Adrenal gland (tissue), 9 donors: ENCODE measurements at regions not wholly inside any gene's neighbourhood (a gene's known extent, or its start where the extent isn't known, plus 50 kb on each side); places are given as distances from the start of the nearest gene placed in this dataset.
A peak's percentile ranks its signal among the peaks of the same experiment; 100 is the strongest.

ENCODE experiments used
- DNase-seq, 7 donors: peaks; one replicate each; pipeline ENCODE4 v3.0.0-alpha.2; 2019 to 2020
- H3K27ac ChIP-seq, 5 donors: fragments of 200-600 bp; sonication (generic) in 4 of 5; 1 replicate in 3 of 5; 2 replicates in 2 of 5; pipeline versions ENCODE4 v1.5.1 to v1.8.0; 2016 to 2020; ENCODE audit warnings: mild to moderate bottlenecking in 1 of 5
- H3K27me3 ChIP-seq: fragments of 200-600 bp; 2 replicates; pipeline ENCODE4 v1.8.0; 2021
- H3K36me3 ChIP-seq, 2 donors: fragments of 200-600 bp; replicated peaks in 1 of 2; 1 replicate in 1 of 2; 2 replicates in 1 of 2; pipeline versions ENCODE4 v1.5.1 to v1.8.0; 2018 to 2022
- H3K4me1 ChIP-seq, 2 donors: fragments of 200-600 bp; replicated peaks in 1 of 2; 1 replicate in 1 of 2; 2 replicates in 1 of 2; pipeline versions ENCODE4 v1.5.1 to v1.8.0; 2018 to 2021
- H3K4me3 ChIP-seq, 4 donors: fragments of 200-600 bp; sonication (generic) in 3 of 4; one replicate each; pipeline ENCODE4 v1.5.1; 2016 to 2018
- H3K9me3 ChIP-seq, 3 donors: fragments of 200-600 bp; sonication (generic) in 1 of 3; replicated peaks in 1 of 3; 1 replicate in 2 of 3; 2 replicates in 1 of 3; pipeline versions ENCODE4 v1.5.1 to v1.8.0; 2016 to 2021
- CTCF ChIP-seq, 6 experiments: fragments of 450-650 bp in 4 of 6; fragments of 200-600 bp in 2 of 6; sonication (generic) in 1 of 6; IDR thresholded peaks; 1 replicate in 5 of 6; 2 replicates in 1 of 6; pipeline versions ENCODE4 v1.5.1 to v1.8.0; 2016 to 2021; ENCODE audit warnings: antibody characterized with exemption in 6 of 6, mild to moderate bottlenecking in 2 of 6, moderate library complexity in 1 of 6
- POLR2A ChIP-seq, 2 donors: fragments of 450-650 bp; IDR thresholded peaks; one replicate each; pipeline ENCODE4 v1.6.1; 2017; ENCODE audit warnings: antibody characterized with exemption in 2 of 2, mild to moderate bottlenecking in 2 of 2, moderate library complexity in 1 of 2
- WGBS, 4 donors: extraction: QIAGEN DNeasy Blood & Tissue Kit in 2 of 4; methylation state at CpG; one replicate each; pipeline versions ENCODE4 v1.1.5 to v1.1.7; 2013 to 2017; 5-methylcytosine and 5-hydroxymethylcytosine counted together
- intact Hi-C, 2 donors: fragments of 100-400 bp; cut with DNase I; formaldehyde crosslinking; loops; one replicate each; pipeline versions ENCODE4 v1.14.1 to v1.15.0; 2022 to 2023
- donor health status: healthy with polysubstance abuse.
- donor health status: Bipolar disorder and iron deficiency.
- donor health status: DM: yes; HTN: yes; CAD: no.
- donor health status: DM: no; HTN: no; CAD: no.
- donor health status: DM: no; HTN: no; CAD: no.

GRCh38 chr7:51458693-51459092 lies 142.1 kb upstream of the COBL start:
- no peak for TF ChIP-seq POLR2A (IDR thresholded peaks at IDR 0.05)
- no peak for TF ChIP-seq CTCF (IDR thresholded peaks at IDR 0.05)

GRCh38 chr7:51457079-51457478 lies 140.5 kb upstream of the COBL start:
- no peak overlapping the region for H3K4me3 ChIP-seq
- no peaks in the 10 kb centered on the region for H3K36me3 ChIP-seq
- DNase-seq = no peak
- H3K27me3 ChIP-seq = no peaks in the 10 kb centered on the region
- intact Hi-C loops = no loop called here
- no peaks in the 10 kb centered on the region for H3K4me1 ChIP-seq
- TF ChIP-seq CTCF (IDR thresholded peaks at IDR 0.05) (no peak), POLR2A (IDR thresholded peaks at IDR 0.05) (no peak)
- no peak overlapping the region for H3K27ac ChIP-seq
- 83 to 89% (median 86%) methylated on average over 5 of the region's 5 CpGs for WGBS, 4 donors
- no peaks in the 10 kb centered on the region for H3K9me3 ChIP-seq

More at GRCh38 chr7:51458693-51459092, 142.1 kb upstream of the COBL start:
- H3K27me3 ChIP-seq = no peaks in the 10 kb centered on the region
- H3K4me1 ChIP-seq = no peaks in the 10 kb centered on the region
- no peak overlapping the region for H3K27ac ChIP-seq
- WGBS, 4 donors = 85 to 95% (median 88%) methylated on average over 4 of the region's 4 CpGs
- no peak overlapping the region for H3K4me3 ChIP-seq
- H3K9me3 ChIP-seq = no peaks in the 10 kb centered on the region
- intact Hi-C loops = no loop called here
- H3K36me3 ChIP-seq = no peaks in the 10 kb centered on the region
- no peak for DNase-seq

GRCh38 chr7:51456431-51457060 lies 139.9 kb upstream of the COBL start:
- no peaks in the 10 kb centered on the region for H3K4me1 ChIP-seq
- H3K4me3 ChIP-seq = no peak overlapping the region
- no peak for DNase-seq
- TF ChIP-seq POLR2A (IDR thresholded peaks at IDR 0.05) (no peak), CTCF (IDR thresholded peaks at IDR 0.05) (no peak)
- no peaks in the 10 kb centered on the region for H3K9me3 ChIP-seq
- WGBS, 4 donors = 38 to 47% (median 44%) methylated on average over 2 of the region's 2 CpGs
- no peaks in the 10 kb centered on the region for H3K27me3 ChIP-seq
- H3K27ac ChIP-seq = no peak overlapping the region
- intact Hi-C loops = no loop called here
- H3K36me3 ChIP-seq = no peaks in the 10 kb centered on the region

GRCh38 chr7:51455948-51456347 lies 139.3 kb upstream of the COBL start:
- no peak overlapping the region for H3K27ac ChIP-seq
- no peak overlapping the region for H3K4me3 ChIP-seq
- H3K27me3 ChIP-seq = no peaks in the 10 kb centered on the region
- 24 to 50% (median 38%) methylated on average over 6 of the region's 6 CpGs for WGBS, 4 donors
- H3K4me1 ChIP-seq = no peaks in the 10 kb centered on the region
- peak in 2 of 7 donors; percentile 7 to 73 for DNase-seq
- no peaks in the 10 kb centered on the region for H3K9me3 ChIP-seq
- intact Hi-C loops = no loop called here
- no peaks in the 10 kb centered on the region for H3K36me3 ChIP-seq
- TF ChIP-seq POLR2A (IDR thresholded peaks at IDR 0.05) = no peak
- TF ChIP-seq CTCF (IDR thresholded peaks at IDR 0.05) = no peak
